A549 (cell line): ENCODE measurements at regions not wholly inside any gene's neighbourhood (a gene's known extent, or its start where the extent isn't known, plus 50 kb on each side); places are given as distances from the start of the nearest gene placed in this dataset.

ENCODE experiments used
- ATAC-seq, 2 experiments: fragments of 200-7000 bp in 1 of 2; fragments of >200 bp in 1 of 2; cut with Nextera tagmentation in 1 of 2; cut with Tn5 transposase in 1 of 2; 3 replicates each; pipeline versions ENCODE4 v1.8.0 to v1.9.1; 2018 to 2020; ENCODE audit warnings: mild to moderate bottlenecking in 1 of 2, moderate library complexity in 1 of 2
- CTCF ChIA-PET: fragments of 300-600 bp; sonication (Branson Sonifier 250); formaldehyde crosslinking; extraction: SDS; loops from one replicate; lab custom pipeline; 2021; ENCODE audit warnings: antibody characterized with exemption, inconsistent platforms; lab: Yijun Ruan, JAX
- POLR2A ChIA-PET: fragments of 350-600 bp; formaldehyde crosslinking; extraction: SDS; loops from one replicate; lab custom pipeline; 2021; ENCODE audit warnings: antibody characterized with exemption, inconsistent platforms; lab: Yijun Ruan, JAX
- DNase-seq, 2 experiments: peaks; one replicate each; pipeline versions ENCODE4 v3.0.0 to v3.0.0-alpha.2; 2011 to 2016; ENCODE audit warnings: low read depth in 1 of 2, low spot score in 1 of 2
- FAIRE-seq: peaks from 2 replicates; lab custom pipeline; 2011; peaks lifted over from hg19 to GRCh38; lab: Jason Lieb, UNC
- H3K27ac ChIP-seq, 2 experiments: fragments of >200 bp; sonication (Bioruptor Twin); formaldehyde crosslinking; 3 replicates each; pipeline ENCODE4 v1.5.1; 2016 to 2017
- H3K4me1 ChIP-seq: fragments of >200 bp; sonication (Bioruptor Twin); formaldehyde crosslinking; 3 replicates; pipeline ENCODE4 v1.6.1; 2016
- H3K4me2 ChIP-seq: fragments of >200 bp; sonication (Bioruptor Twin); formaldehyde crosslinking; 3 replicates; pipeline ENCODE4 v1.6.1; 2016
- H3K4me3 ChIP-seq: fragments of >200 bp; sonication (Bioruptor Twin); formaldehyde crosslinking; 3 replicates; pipeline ENCODE4 v1.5.1; 2016
- H3K9me3 ChIP-seq: fragments of >200 bp; sonication (Bioruptor Twin); formaldehyde crosslinking; 3 replicates; pipeline ENCODE4 v1.6.1; 2016
- BHLHE40 ChIP-seq: IDR thresholded peaks from 2 replicates; pipeline ENCODE4 v1.6.1; 2012; ENCODE audit warnings: low read depth, low read length, inconsistent platforms
- CBX2 ChIP-seq: fragments of 200-600 bp; sonication (generic); IDR thresholded peaks from 2 replicates; pipeline ENCODE4 v1.6.1; 2016; ENCODE audit warnings: low read depth, mild to moderate bottlenecking, borderline replicate concordance
- CEBPB ChIP-seq, 2 experiments: fragments of >200 bp in 1 of 2; sonication (Bioruptor Twin) in 1 of 2; formaldehyde crosslinking in 1 of 2; IDR thresholded peaks; 2 replicates each; pipeline ENCODE4 v1.6.1; 2012 to 2016
- EHMT2 ChIP-seq: fragments of 200-600 bp; sonication (generic); IDR thresholded peaks from 2 replicates; pipeline ENCODE4 v1.6.1; 2016; ENCODE audit warnings: antibody characterized with exemption, low read depth, mild to moderate bottlenecking, moderate library complexity
- FOSB ChIP-seq: fragments of 250-450 bp; sonication (Bioruptor Pico); IDR thresholded peaks from 2 replicates; pipeline ENCODE4 v1.5.0; 2020; ENCODE audit warnings: mild to moderate bottlenecking, moderate library complexity
- FOSL2 ChIP-seq, 2 experiments: fragments of 450-650 bp in 1 of 2; fragments of >200 bp in 1 of 2; sonication (Bioruptor Twin) in 1 of 2; formaldehyde crosslinking; IDR thresholded peaks; 2 replicates each; pipeline versions ENCODE4 v1.5.0 to v1.6.1; 2016 to 2020; ENCODE audit warnings: mild to moderate bottlenecking in 1 of 2, moderate library complexity in 1 of 2
- FOXS1 ChIP-seq: fragments of 250-450 bp; sonication (Bioruptor Pico); IDR thresholded peaks from 2 replicates; pipeline ENCODE4 v1.5.0; 2020; ENCODE audit warnings: mild to moderate bottlenecking, moderate library complexity
- GATA3 ChIP-seq: IDR thresholded peaks from 2 replicates; pipeline ENCODE4 v1.6.1; 2012; ENCODE audit warnings: borderline replicate concordance
- HDAC2 ChIP-seq: fragments of 200-600 bp; sonication (generic); IDR thresholded peaks from 2 replicates; pipeline ENCODE4 v1.6.1; 2016
- HEYL ChIP-seq: fragments of 250-450 bp; sonication (Bioruptor Pico); IDR thresholded peaks from 2 replicates; pipeline ENCODE4 v1.8.0; 2021; ENCODE audit warnings: mild to moderate bottlenecking, moderate library complexity
- HOXA7 ChIP-seq: fragments of 250-450 bp; sonication (Bioruptor Pico); IDR thresholded peaks from 2 replicates; pipeline ENCODE4 v1.5.0; 2020; ENCODE audit warnings: mild to moderate bottlenecking, moderate library complexity
- JUN ChIP-seq, 2 experiments: fragments of >200 bp; sonication (Bioruptor Twin); formaldehyde crosslinking; IDR thresholded peaks; 2 replicates in 1 of 2; 3 replicates in 1 of 2; pipeline ENCODE4 v1.6.1; 2016 to 2017
- MAFK ChIP-seq: fragments of 450-650 bp; IDR thresholded peaks from 2 replicates; pipeline ENCODE4 v1.6.1; 2014; ENCODE audit not compliant: partially characterized antibody
- NFE2L2 ChIP-seq: fragments of 150-350 bp; conservative IDR thresholded peaks from 2 replicates; pipeline ENCODE4 v1.6.1; 2014; ENCODE audit warnings: low read length
- POLR2A ChIP-seq: IDR thresholded peaks from 2 replicates; pipeline ENCODE4 v1.6.1; 2012; ENCODE audit warnings: mild to moderate bottlenecking, low read length
- RCOR1 ChIP-seq: fragments of 150-350 bp; IDR thresholded peaks from 2 replicates; pipeline ENCODE4 v1.6.1; 2014; ENCODE audit warnings: antibody characterized with exemption, low read length, low read depth
- RNF2 ChIP-seq: fragments of 200-600 bp; sonication (generic); IDR thresholded peaks from 2 replicates; pipeline ENCODE4 v1.6.1; 2016; ENCODE audit warnings: low read depth, mild to moderate bottlenecking, antibody characterized with exemption, moderate library complexity, borderline replicate concordance
- SMC3 ChIP-seq: fragments of >200 bp; sonication (Bioruptor Twin); formaldehyde crosslinking; IDR thresholded peaks from 3 replicates; pipeline ENCODE4 v1.6.1; 2018; ENCODE audit warnings: inconsistent platforms
- SREBF2 ChIP-seq: fragments of 450-650 bp; IDR thresholded peaks from 2 replicates; pipeline ENCODE4 v1.6.1; 2014; ENCODE audit warnings: mild to moderate bottlenecking, moderate library complexity
- TFCP2L1 ChIP-seq: fragments of 250-450 bp; sonication (Bioruptor Pico); IDR thresholded peaks from 2 replicates; pipeline ENCODE4 v1.5.0; 2021; ENCODE audit warnings: mild to moderate bottlenecking
- TP53 ChIP-seq: fragments of 250-450 bp; sonication (Bioruptor Pico); IDR thresholded peaks from 2 replicates; pipeline ENCODE4 v1.5.0; 2021; ENCODE audit warnings: mild to moderate bottlenecking, moderate library complexity
- ZFP36 ChIP-seq: fragments of 450-650 bp; IDR thresholded peaks from 2 replicates; pipeline ENCODE4 v1.6.1; 2014; ENCODE audit warnings: borderline replicate concordance; ENCODE audit not compliant: partially characterized antibody
- ZNF302 ChIP-seq: fragments of 250-450 bp; sonication (Bioruptor Pico); IDR thresholded peaks from 2 replicates; pipeline ENCODE4 v1.9.0; 2021; ENCODE audit warnings: inconsistent platforms, mild to moderate bottlenecking, moderate library complexity
- ZSCAN20 ChIP-seq: fragments of 250-450 bp; sonication (Bioruptor Pico); IDR thresholded peaks from 2 replicates; pipeline ENCODE4 v1.8.0; 2022; ENCODE audit warnings: mild to moderate bottlenecking, moderate library complexity
- WGBS: methylation state at CpG from one replicate; pipeline ENCODE4 v1.1.6; 2017; ENCODE audit errors: missing lambda C conversion rate; 5-methylcytosine and 5-hydroxymethylcytosine counted together
- TF ChIP-seq, protein P1 (sequence below): fragments of 250-450 bp; sonication (Bioruptor Pico); IDR thresholded peaks from 2 replicates; pipeline ENCODE4 v1.5.0; 2020; ENCODE audit warnings: low read depth, mild to moderate bottlenecking, moderate library complexity

DNA sequence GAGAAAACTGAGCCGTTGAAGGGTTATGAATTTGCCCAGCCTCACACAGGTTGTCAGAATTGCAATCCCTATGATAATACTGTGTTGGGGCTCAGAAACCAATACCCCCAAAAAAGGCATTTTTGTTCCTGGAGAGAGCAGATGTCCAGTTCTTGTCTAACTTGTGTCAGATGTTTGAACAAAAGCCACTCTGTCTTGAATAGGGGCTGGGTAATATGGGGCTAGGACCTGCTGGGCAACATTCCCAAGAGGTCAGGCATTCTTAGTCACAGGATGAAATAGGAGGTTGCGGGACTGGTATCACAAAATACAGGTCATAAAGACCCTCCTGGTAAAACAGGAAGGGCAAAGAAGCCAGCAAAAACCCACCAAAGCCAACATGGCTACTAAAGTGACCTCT is 482.1 kb downstream of the IPMK start (continued):
- TF ChIP-seq, protein P1, sequence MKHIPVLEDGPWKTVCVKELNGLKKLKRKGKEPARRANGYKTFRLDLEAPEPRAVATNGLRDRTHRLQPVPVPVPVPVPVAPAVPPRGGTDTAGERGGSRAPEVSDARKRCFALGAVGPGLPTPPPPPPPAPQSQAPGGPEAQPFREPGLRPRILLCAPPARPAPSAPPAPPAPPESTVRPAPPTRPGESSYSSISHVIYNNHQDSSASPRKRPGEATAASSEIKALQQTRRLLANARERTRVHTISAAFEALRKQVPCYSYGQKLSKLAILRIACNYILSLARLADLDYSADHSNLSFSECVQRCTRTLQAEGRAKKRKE (CRISPR knock-in tag): no peak
- TF ChIP-seq JUN (IDR thresholded peaks at IDR 0.05): no peak
- no peak for TF ChIP-seq BHLHE40

- TF ChIP-seq FOXS1 (CRISPR knock-in tag) (no peak), MAFK (no peak), TFCP2L1 (no peak), POLR2A (no peak), HOXA7 (CRISPR knock-in tag) (no peak), RNF2 (no peak), CEBPB (IDR thresholded peaks at IDR 0.05) (no peak), ZNF302 (no peak), ZSCAN20 (no peak), ZFP36 (no peak), GATA3 (no peak), SMC3 (no peak), CBX2 (no peak), FOSB (CRISPR knock-in tag) (no peak)
- ATAC-seq (no peak), FAIRE-seq (no peak), DNase-seq (no peak)
- H3K4me3 ChIP-seq: no peak overlapping the region
- POLR2A ChIA-PET: no interaction called here
- H3K9me3 ChIP-seq: no peaks in the 10 kb centered on the region
- no peaks in the 10 kb centered on the region for H3K4me1 ChIP-seq
- WGBS: 58% methylated on average over 3 of the region's 3 CpGs
- no peak overlapping the region for H3K4me2 ChIP-seq
- CTCF ChIA-PET: no interaction called here
- H3K27ac ChIP-seq: no peak overlapping the region
Measured at GRCh38 chr10:57785068-57785467, 482.6 kb downstream of the IPMK start.

GRCh38 chr10:57776688-57777432 is 490.8 kb downstream of the IPMK start:
- Histone ChIP-seq H3K4me1 (no peaks in the 10 kb centered on the region), H3K4me3 (no peak overlapping the region), H3K4me2 (no peak overlapping the region), H3K9me3 (peaks cover 4% of the 10 kb centered on the region; the same call in 1 of the 3 replicates)
- no peak for DNase-seq
- CTCF ChIA-PET: no interaction called here
- FAIRE-seq: no peak
- 38% methylated on average over 5 of the region's 5 CpGs for WGBS
- POLR2A ChIA-PET: no interaction called here
- TF ChIP-seq ZFP36: peak; percentile 79
- no peak for TF ChIP-seq TP53
- TF ChIP-seq, all 56 proteins: peak for 1
- ATAC-seq: no peak
- H3K27ac ChIP-seq: no peak overlapping the region

DNA sequence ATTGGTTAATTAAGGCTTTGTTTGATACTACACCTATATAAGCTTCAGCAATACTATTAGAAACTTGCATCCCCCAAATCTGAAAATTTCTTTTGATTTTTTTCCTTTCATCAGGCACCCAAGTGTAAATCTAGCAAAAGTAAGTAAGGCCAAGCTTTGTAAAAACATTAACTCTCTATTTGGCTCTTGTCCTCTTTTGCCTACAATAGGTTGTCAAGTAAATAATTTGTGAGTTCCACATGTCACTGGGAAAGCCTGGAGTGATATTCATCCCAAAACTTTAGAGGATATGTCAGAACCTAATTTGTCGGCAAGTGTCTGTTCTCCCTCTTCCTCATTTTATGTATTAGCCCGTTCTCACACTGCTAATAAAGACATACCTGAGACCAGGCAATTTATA is 492.4 kb downstream of the IPMK start:
- FAIRE-seq: no peak
- ChIA-PET POLR2A (no interaction called here), CTCF (no interaction called here)
- TF ChIP-seq MAFK: no peak
- TF ChIP-seq SMC3: no peak
- TF ChIP-seq ZSCAN20: no peak
- TF ChIP-seq CBX2: no peak
- no peak for TF ChIP-seq ZFP36
- no peak for TF ChIP-seq HDAC2
- TF ChIP-seq ZNF302: no peak
- TF ChIP-seq SREBF2: no peak
- TF ChIP-seq HEYL: no peak
- TF ChIP-seq TP53: no peak
- TF ChIP-seq RCOR1: no peak
- no peak for TF ChIP-seq NFE2L2
- no peak for TF ChIP-seq EHMT2
- TF ChIP-seq FOSL2 (IDR thresholded peaks at IDR 0.05): no peak
- TF ChIP-seq FOSL2 (CRISPR knock-in tag; IDR thresholded peaks at IDR 0.05): no peak
- no peak for TF ChIP-seq HOXA7 (CRISPR knock-in tag)
- no peak for DNase-seq
- no peak for ATAC-seq
- Histone ChIP-seq H3K4me1 (no peaks in the 10 kb centered on the region), H3K9me3 (peaks cover 4% of the 10 kb centered on the region; the same call in 1 of the 3 replicates), H3K4me2 (no peak overlapping the region), H3K4me3 (no peak overlapping the region), H3K27ac (no peak overlapping the region)
- WGBS: 47% methylated on average over 2 of the region's 2 CpGs
